ENCODE measurements at regions not wholly inside any gene's neighbourhood (a gene's known extent, or its start where the extent isn't known, plus 50 kb on each side); places are given as distances from the start of the nearest gene placed in this dataset.

- TF ChIP-seq POLR2A (IDR thresholded peaks at IDR 0.05) (no peak), CTCF (IDR thresholded peaks at IDR 0.05) (no peak)
Observed at GRCh38 chr20:22430154-22430745, 154.1 kb downstream of the FOXA2 start.

Measured in body of pancreas (tissue), 4 donors.